PFSK-1 (cell line): ENCODE measurements at regions not wholly inside any gene's neighbourhood (a gene's known extent, or its start where the extent isn't known, plus 50 kb on each side); places are given as distances from the start of the nearest gene placed in this dataset.

ENCODE experiments used
- FOXP2 ChIP-seq: optimal IDR thresholded peaks from 2 replicates; pipeline ENCODE3; 2011; ENCODE audit warnings: borderline replicate concordance, control low read depth, inconsistent platforms; ENCODE audit not compliant: insufficient read depth; ENCODE audit errors: extremely low read length, extremely low read depth
- POLR2AphosphoS5 ChIP-seq: IDR thresholded peaks from 2 replicates; pipeline ENCODE4 v1.6.1; 2012; ENCODE audit warnings: low read depth, mild to moderate bottlenecking, control low read depth, low read length, moderate library complexity
- REST ChIP-seq, 2 experiments: IDR thresholded peaks; 2 replicates each; pipeline versions ENCODE4 v1.6.1 to v1.8.0; 2011 to 2012; ENCODE audit warnings: low read depth in 2 of 2, low read length in 2 of 2, control low read depth in 1 of 2, inconsistent platforms in 1 of 2, mild to moderate bottlenecking in 1 of 2, moderate library complexity in 1 of 2; ENCODE audit not compliant: insufficient read depth in 1 of 2
- TAF1 ChIP-seq: IDR thresholded peaks from 2 replicates; pipeline ENCODE4 v1.6.1; 2012; ENCODE audit warnings: low read length, control low read depth, borderline replicate concordance; ENCODE audit not compliant: insufficient read depth

GRCh38 chr10:44848211-44848610, 62.9 kb upstream of the TMEM72 start:
- TF ChIP-seq POLR2AphosphoS5, result no peak
- no peak for TF ChIP-seq FOXP2
- TF ChIP-seq REST (IDR thresholded peaks at IDR 0.05; ENCODE audit: insufficient read depth in 1 of 2, low read depth in 2 of 2, low read length in 2 of 2), result no peak
- TF ChIP-seq TAF1, result no peak
